DOHH2 (cell line): ENCODE measurements at regions not wholly inside any gene's neighbourhood (a gene's known extent, or its start where the extent isn't known, plus 50 kb on each side); places are given as distances from the start of the nearest gene placed in this dataset.

Source experiments
- H3F3A ChIP-seq: fragments of 200-600 bp; sonication (generic), shearing (Covaris generic); 2 replicates; pipeline ENCODE4 v1.6.0; 2016; ENCODE audit warnings: antibody characterized with exemption, mild to moderate bottlenecking; ENCODE audit not compliant: control insufficient read depth, insufficient read depth
- H3K27ac ChIP-seq: fragments of 200-600 bp; sonication (generic); 2 replicates; pipeline ENCODE4 v1.5.1; 2014; ENCODE audit warnings: low read depth, mild to moderate bottlenecking, low read length, moderate library complexity
- H3K27me3 ChIP-seq: fragments of 200-600 bp; sonication (generic); 2 replicates; pipeline ENCODE4 v1.6.1; 2014; ENCODE audit warnings: mild to moderate bottlenecking, low read length, mixed read lengths; ENCODE audit not compliant: control insufficient read depth
- H3K36me3 ChIP-seq: fragments of 200-600 bp; sonication (generic); 2 replicates; pipeline ENCODE4 v1.6.1; 2014; ENCODE audit warnings: mild to moderate bottlenecking, low read length, moderate library complexity, mixed read lengths; ENCODE audit not compliant: control insufficient read depth
- H3K4me1 ChIP-seq: fragments of 200-600 bp; sonication (generic); 2 replicates; pipeline ENCODE4 v1.6.1; 2014; ENCODE audit warnings: mild to moderate bottlenecking, low read length, mixed read lengths; ENCODE audit not compliant: control insufficient read depth
- H3K4me2 ChIP-seq: fragments of 200-600 bp; sonication (generic); 2 replicates; pipeline ENCODE4 v1.6.0; 2014; ENCODE audit warnings: mild to moderate bottlenecking, low read length, moderate library complexity
- H3K4me3 ChIP-seq: fragments of 200-600 bp; sonication (generic); 2 replicates; pipeline ENCODE4 v1.5.1; 2014; ENCODE audit warnings: mild to moderate bottlenecking, low read length, mixed read lengths
- H3K79me2 ChIP-seq: fragments of 200-600 bp; sonication (generic); 2 replicates; pipeline ENCODE4 v1.6.1; 2014; ENCODE audit warnings: mild to moderate bottlenecking, low read length, mixed read lengths; ENCODE audit not compliant: control insufficient read depth
- H3K9me2 ChIP-seq: fragments of 200-600 bp; sonication (generic); replicated peaks from 2 replicates; pipeline ENCODE4 v1.6.1; 2014; ENCODE audit warnings: mild to moderate bottlenecking, low read length, mixed read lengths; ENCODE audit not compliant: control insufficient read depth
- H3K9me3 ChIP-seq: fragments of 200-600 bp; sonication (generic); 2 replicates; pipeline ENCODE4 v1.6.1; 2014; ENCODE audit warnings: antibody characterized with exemption, low read length, mixed read lengths; ENCODE audit not compliant: control insufficient read depth, insufficient read depth
- H4K20me1 ChIP-seq: fragments of 200-600 bp; sonication (generic); 2 replicates; pipeline ENCODE4 v1.6.0; 2014; ENCODE audit warnings: low read depth, mild to moderate bottlenecking, antibody characterized with exemption, low read length, moderate library complexity; ENCODE audit not compliant: control insufficient read depth, insufficient read depth
- EZH2phosphoT487 ChIP-seq: fragments of 200-600 bp; sonication (generic); IDR thresholded peaks from 2 replicates; pipeline ENCODE4 v1.6.1; 2017; ENCODE audit warnings: borderline replicate concordance, mild to moderate bottlenecking, antibody characterized with exemption, low read length, moderate library complexity, mixed read lengths
- TF ChIP-seq, protein P1 (sequence below): fragments of 200-600 bp; sonication (generic); IDR thresholded peaks from one replicate; pipeline ENCODE4 v1.5.1; 2014; ENCODE audit warnings: antibody characterized with exemption, mild to moderate bottlenecking, low read depth, low read length; ENCODE audit not compliant: poor library complexity, severe bottlenecking

DNA sequence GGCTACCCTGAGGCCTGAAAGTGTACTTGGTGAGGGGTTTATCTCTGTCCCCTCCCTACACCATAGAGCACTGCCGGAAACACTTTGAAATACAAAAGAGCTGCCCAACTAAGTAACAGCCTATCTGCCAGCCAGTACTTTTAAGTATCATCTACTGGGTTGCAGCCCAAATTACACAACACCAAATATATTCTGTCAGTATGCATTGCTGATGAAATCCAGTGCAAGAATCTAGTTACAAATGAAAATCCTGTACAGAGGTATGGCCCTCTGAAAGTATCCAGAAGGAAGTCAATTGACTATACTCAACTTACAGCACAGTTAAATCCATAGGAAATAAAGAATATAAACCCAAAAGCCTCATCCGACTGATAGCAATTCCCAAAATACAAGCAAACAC is 280.8 kb downstream of the CCDC85A start:
- H3K27me3 ChIP-seq = no peaks in the 10 kb centered on the region
- H3K9me2 ChIP-seq = no peaks in the 10 kb centered on the region
- H4K20me1 ChIP-seq = no peaks in the 10 kb centered on the region
- H3K4me3 ChIP-seq = no peak overlapping the region
- H3K4me2 ChIP-seq = no peak overlapping the region
- no peak for TF ChIP-seq EZH2phosphoT487
- TF ChIP-seq, protein P1, sequence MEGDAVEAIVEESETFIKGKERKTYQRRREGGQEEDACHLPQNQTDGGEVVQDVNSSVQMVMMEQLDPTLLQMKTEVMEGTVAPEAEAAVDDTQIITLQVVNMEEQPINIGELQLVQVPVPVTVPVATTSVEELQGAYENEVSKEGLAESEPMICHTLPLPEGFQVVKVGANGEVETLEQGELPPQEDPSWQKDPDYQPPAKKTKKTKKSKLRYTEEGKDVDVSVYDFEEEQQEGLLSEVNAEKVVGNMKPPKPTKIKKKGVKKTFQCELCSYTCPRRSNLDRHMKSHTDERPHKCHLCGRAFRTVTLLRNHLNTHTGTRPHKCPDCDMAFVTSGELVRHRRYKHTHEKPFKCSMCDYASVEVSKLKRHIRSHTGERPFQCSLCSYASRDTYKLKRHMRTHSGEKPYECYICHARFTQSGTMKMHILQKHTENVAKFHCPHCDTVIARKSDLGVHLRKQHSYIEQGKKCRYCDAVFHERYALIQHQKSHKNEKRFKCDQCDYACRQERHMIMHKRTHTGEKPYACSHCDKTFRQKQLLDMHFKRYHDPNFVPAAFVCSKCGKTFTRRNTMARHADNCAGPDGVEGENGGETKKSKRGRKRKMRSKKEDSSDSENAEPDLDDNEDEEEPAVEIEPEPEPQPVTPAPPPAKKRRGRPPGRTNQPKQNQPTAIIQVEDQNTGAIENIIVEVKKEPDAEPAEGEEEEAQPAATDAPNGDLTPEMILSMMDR = no peak
- H3K79me2 ChIP-seq = no peaks in the 10 kb centered on the region
- H3K36me3 ChIP-seq = no peaks in the 10 kb centered on the region
- no peak overlapping the region for H3K27ac ChIP-seq
- no peaks in the 10 kb centered on the region; the same call in 1 of the 2 replicates for H3K9me3 ChIP-seq
- no peaks in the 10 kb centered on the region for H3F3A ChIP-seq
- H3K4me1 ChIP-seq = no peaks in the 10 kb centered on the region

DNA sequence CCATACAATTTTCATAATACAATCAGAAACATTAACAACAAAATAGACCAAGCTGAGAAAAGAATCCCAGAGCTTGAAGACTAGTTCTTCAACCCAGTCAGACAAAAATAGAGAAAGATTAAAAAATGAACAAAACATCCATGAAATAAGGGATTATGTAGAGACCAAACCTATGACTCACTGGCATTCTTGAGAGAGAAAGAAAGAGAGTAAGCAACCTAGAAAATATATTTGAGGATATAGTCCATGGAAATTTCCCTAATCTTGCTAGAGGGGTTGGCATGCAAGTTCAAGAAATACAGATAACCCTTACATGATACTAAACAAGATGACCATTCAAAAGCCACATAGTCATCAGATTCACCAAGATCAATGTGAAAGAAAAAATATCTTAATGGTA is 281.7 kb downstream of the CCDC85A start:
- Histone ChIP-seq H3K9me2 (no peaks in the 10 kb centered on the region), H3K36me3 (no peaks in the 10 kb centered on the region), H3K4me1 (no peaks in the 10 kb centered on the region), H3K4me3 (no peak overlapping the region), H3K4me2 (no peak overlapping the region), H3K9me3 (no peaks in the 10 kb centered on the region; the same call in 1 of the 2 replicates), H3K79me2 (no peaks in the 10 kb centered on the region), H4K20me1 (no peaks in the 10 kb centered on the region), H3K27me3 (no peaks in the 10 kb centered on the region), H3F3A (no peaks in the 10 kb centered on the region), H3K27ac (no peak overlapping the region)
- TF ChIP-seq, protein P1 = no peak
- no peak for TF ChIP-seq EZH2phosphoT487

DNA sequence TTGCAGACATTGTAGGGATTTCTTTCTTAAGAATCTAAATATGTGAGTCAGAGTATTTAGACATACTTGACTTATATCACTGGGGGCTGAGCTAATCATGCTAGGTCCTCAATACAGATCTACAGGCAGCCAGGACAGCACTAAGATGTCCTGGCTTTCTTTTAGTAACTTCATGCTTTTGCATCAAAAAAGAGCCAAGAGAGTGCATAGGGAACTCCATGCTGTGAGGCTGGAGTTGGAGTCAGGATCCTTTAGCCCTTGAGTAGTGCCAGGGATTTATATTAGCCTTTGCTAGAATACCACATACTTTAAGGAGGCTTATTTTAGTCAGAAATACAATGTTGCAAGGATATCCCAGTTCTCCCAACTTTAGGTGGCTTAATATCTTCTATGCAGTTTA is 289.7 kb downstream of the CCDC85A start:
- Histone ChIP-seq H3K4me2 (no peak overlapping the region), H3K9me3 (no peaks in the 10 kb centered on the region), H3K27ac (no peak overlapping the region), H3K79me2 (no peaks in the 10 kb centered on the region), H3F3A (no peaks in the 10 kb centered on the region), H4K20me1 (no peaks in the 10 kb centered on the region), H3K4me3 (no peak overlapping the region), H3K36me3 (no peaks in the 10 kb centered on the region), H3K9me2 (no peaks in the 10 kb centered on the region), H3K27me3 (no peaks in the 10 kb centered on the region), H3K4me1 (no peaks in the 10 kb centered on the region)
- TF ChIP-seq, protein P1 = no peak
- no peak for TF ChIP-seq EZH2phosphoT487
